GM21390 (cell line): ENCODE measurements at regions not wholly inside any gene's neighbourhood (a gene's known extent, or its start where the extent isn't known, plus 50 kb on each side); places are given as distances from the start of the nearest gene placed in this dataset.

Experiments used
- ATAC-seq: cut with Tn5 transposase; IDR thresholded peaks from one replicate; pipeline ENCODE4 v1.9.1; 2021; ENCODE audit not compliant: unreplicated experiment

- no peak for ATAC-seq
Measured at GRCh38 chr15:53307952-53308624, 451.4 kb downstream of the WDR72 start.

- ATAC-seq: no peak
Measured at GRCh38 chr15:53305554-53305953, 453.9 kb downstream of the WDR72 start.

- ATAC-seq: no peak
Measured at GRCh38 chr15:53305101-53305500, 454.4 kb downstream of the WDR72 start.

GRCh38 chr15:53297828-53298227, 461.6 kb downstream of the WDR72 start:
- no peak for ATAC-seq

- no peak for ATAC-seq
Measured at GRCh38 chr15:53296603-53297002, 462.9 kb downstream of the WDR72 start.

GRCh38 chr15:53295574-53295973, 463.9 kb downstream of the WDR72 start:
- no peak for ATAC-seq

GRCh38 chr15:53288542-53288941, 470.9 kb downstream of the WDR72 start:
- ATAC-seq: no peak

GRCh38 chr15:53274630-53275029, 484.5 kb upstream of the ONECUT1 start:
- no peak for ATAC-seq

- ATAC-seq: no peak
Measured at GRCh38 chr15:53272116-53272515, 482.0 kb upstream of the ONECUT1 start.

- no peak for ATAC-seq
Measured at GRCh38 chr15:53266176-53266575, 476.0 kb upstream of the ONECUT1 start.

- no peak for ATAC-seq
Measured at GRCh38 chr15:53260647-53261046, 470.5 kb upstream of the ONECUT1 start.

GRCh38 chr15:53256457-53256856, 466.3 kb upstream of the ONECUT1 start:
- no peak for ATAC-seq

GRCh38 chr15:53256043-53256442, 465.9 kb upstream of the ONECUT1 start:
- no peak for ATAC-seq

GRCh38 chr15:53251996-53252395, 461.9 kb upstream of the ONECUT1 start:
- ATAC-seq: no peak

- ATAC-seq: no peak
Measured at GRCh38 chr15:53251523-53251922, 461.4 kb upstream of the ONECUT1 start.

GRCh38 chr15:53247041-53247708, 457.0 kb upstream of the ONECUT1 start:
- no peak for ATAC-seq

GRCh38 chr15:53246404-53246803, 456.3 kb upstream of the ONECUT1 start:
- no peak for ATAC-seq

- ATAC-seq: no peak
Measured at GRCh38 chr15:53233801-53234200, 443.7 kb upstream of the ONECUT1 start.

- ATAC-seq: no peak
Measured at GRCh38 chr15:53230473-53230872, 440.3 kb upstream of the ONECUT1 start.

GRCh38 chr15:53226559-53226958, 436.4 kb upstream of the ONECUT1 start:
- ATAC-seq: no peak

GRCh38 chr15:53225781-53226180, 435.6 kb upstream of the ONECUT1 start:
- ATAC-seq: no peak

- no peak for ATAC-seq
Measured at GRCh38 chr15:53224371-53224770, 434.2 kb upstream of the ONECUT1 start.

- ATAC-seq: no peak
Measured at GRCh38 chr15:53223815-53224214, 433.7 kb upstream of the ONECUT1 start.
